Nephron (organoid): ENCODE measurements at regions not wholly inside any gene's neighbourhood (a gene's known extent, or its start where the extent isn't known, plus 50 kb on each side); places are given as distances from the start of the nearest gene placed in this dataset.

Experiments
- H3K27ac Mint-ChIP-seq, 3 experiments: 2 replicates each; pipeline ENCODE4 v1.8.0; 2020; ENCODE audit warnings: mixed read lengths in 3 of 3, mild to moderate bottlenecking in 2 of 3, moderate library complexity in 1 of 3
- H3K27me3 Mint-ChIP-seq: 2 replicates; pipeline ENCODE4 v1.8.0; 2021; ENCODE audit warnings: low read depth, mild to moderate bottlenecking, moderate library complexity, mixed read lengths
- H3K36me3 Mint-ChIP-seq: 2 replicates; pipeline ENCODE4 v1.8.0; 2020; ENCODE audit warnings: low read depth, mixed read lengths
- H3K4me1 Mint-ChIP-seq: 2 replicates; pipeline ENCODE4 v1.8.0; 2020; ENCODE audit warnings: mixed read lengths
- H3K4me3 Mint-ChIP-seq, 3 experiments: 2 replicates each; pipeline ENCODE4 v1.8.0; 2020; ENCODE audit warnings: mild to moderate bottlenecking in 3 of 3, mixed read lengths in 3 of 3, moderate library complexity in 2 of 3
- H3K9me3 Mint-ChIP-seq: 2 replicates; pipeline ENCODE4 v1.8.0; 2020; ENCODE audit warnings: mixed read lengths
- TF ChIP-seq, protein P1 (sequence below), 3 experiments: fragments of 200-600 bp; sonication (generic); IDR thresholded peaks; one replicate each; pipeline ENCODE4 v1.5.0; 2021; ENCODE audit warnings: antibody characterized with exemption in 3 of 3; ENCODE audit not compliant: unreplicated experiment in 3 of 3

GRCh38 chr1:213828867-213829266, 158.9 kb upstream of the PROX1 start:
- peaks cover 7% of the 10 kb centered on the region for H3K9me3 Mint-ChIP-seq
- H3K27ac Mint-ChIP-seq: no peak overlapping the region
- no peaks in the 10 kb centered on the region for H3K4me1 Mint-ChIP-seq
- H3K36me3 Mint-ChIP-seq: no peaks in the 10 kb centered on the region
- no peak overlapping the region for H3K4me3 Mint-ChIP-seq
- no peaks in the 10 kb centered on the region for H3K27me3 Mint-ChIP-seq
- TF ChIP-seq, protein P1, sequence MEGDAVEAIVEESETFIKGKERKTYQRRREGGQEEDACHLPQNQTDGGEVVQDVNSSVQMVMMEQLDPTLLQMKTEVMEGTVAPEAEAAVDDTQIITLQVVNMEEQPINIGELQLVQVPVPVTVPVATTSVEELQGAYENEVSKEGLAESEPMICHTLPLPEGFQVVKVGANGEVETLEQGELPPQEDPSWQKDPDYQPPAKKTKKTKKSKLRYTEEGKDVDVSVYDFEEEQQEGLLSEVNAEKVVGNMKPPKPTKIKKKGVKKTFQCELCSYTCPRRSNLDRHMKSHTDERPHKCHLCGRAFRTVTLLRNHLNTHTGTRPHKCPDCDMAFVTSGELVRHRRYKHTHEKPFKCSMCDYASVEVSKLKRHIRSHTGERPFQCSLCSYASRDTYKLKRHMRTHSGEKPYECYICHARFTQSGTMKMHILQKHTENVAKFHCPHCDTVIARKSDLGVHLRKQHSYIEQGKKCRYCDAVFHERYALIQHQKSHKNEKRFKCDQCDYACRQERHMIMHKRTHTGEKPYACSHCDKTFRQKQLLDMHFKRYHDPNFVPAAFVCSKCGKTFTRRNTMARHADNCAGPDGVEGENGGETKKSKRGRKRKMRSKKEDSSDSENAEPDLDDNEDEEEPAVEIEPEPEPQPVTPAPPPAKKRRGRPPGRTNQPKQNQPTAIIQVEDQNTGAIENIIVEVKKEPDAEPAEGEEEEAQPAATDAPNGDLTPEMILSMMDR (IDR thresholded peaks at IDR 0.05; ENCODE audit: unreplicated experiment in 3 of 3): no peak

- H3K36me3 Mint-ChIP-seq: no peaks in the 10 kb centered on the region
- TF ChIP-seq, protein P1 (IDR thresholded peaks at IDR 0.05; ENCODE audit: unreplicated experiment in 3 of 3): no peak
- H3K9me3 Mint-ChIP-seq: peaks cover 7% of the 10 kb centered on the region
- H3K4me3 Mint-ChIP-seq: no peak overlapping the region
- no peaks in the 10 kb centered on the region for H3K27me3 Mint-ChIP-seq
- no peaks in the 10 kb centered on the region for H3K4me1 Mint-ChIP-seq
- no peak overlapping the region for H3K27ac Mint-ChIP-seq
Observed at GRCh38 chr1:213829780-213830179, 158.0 kb upstream of the PROX1 start.

- Mint-ChIP-seq H3K27me3 (no peaks in the 10 kb centered on the region), H3K4me3 (no peak overlapping the region), H3K9me3 (peaks cover 7% of the 10 kb centered on the region), H3K4me1 (no peaks in the 10 kb centered on the region), H3K36me3 (no peaks in the 10 kb centered on the region), H3K27ac (no peak overlapping the region)
- TF ChIP-seq, protein P1 (IDR thresholded peaks at IDR 0.05; ENCODE audit: unreplicated experiment in 3 of 3): no peak
Observed at GRCh38 chr1:213830371-213830770, 157.4 kb upstream of the PROX1 start.

- no peaks in the 10 kb centered on the region for H3K9me3 Mint-ChIP-seq
- TF ChIP-seq, protein P1 (IDR thresholded peaks at IDR 0.05; ENCODE audit: unreplicated experiment in 3 of 3): no peak
- H3K27me3 Mint-ChIP-seq: no peaks in the 10 kb centered on the region
- H3K4me3 Mint-ChIP-seq: no peak overlapping the region
- no peaks in the 10 kb centered on the region for H3K36me3 Mint-ChIP-seq
- H3K27ac Mint-ChIP-seq: no peak overlapping the region
- H3K4me1 Mint-ChIP-seq: no peaks in the 10 kb centered on the region
Observed at GRCh38 chr1:213840575-213840974, 147.2 kb upstream of the PROX1 start.

DNA sequence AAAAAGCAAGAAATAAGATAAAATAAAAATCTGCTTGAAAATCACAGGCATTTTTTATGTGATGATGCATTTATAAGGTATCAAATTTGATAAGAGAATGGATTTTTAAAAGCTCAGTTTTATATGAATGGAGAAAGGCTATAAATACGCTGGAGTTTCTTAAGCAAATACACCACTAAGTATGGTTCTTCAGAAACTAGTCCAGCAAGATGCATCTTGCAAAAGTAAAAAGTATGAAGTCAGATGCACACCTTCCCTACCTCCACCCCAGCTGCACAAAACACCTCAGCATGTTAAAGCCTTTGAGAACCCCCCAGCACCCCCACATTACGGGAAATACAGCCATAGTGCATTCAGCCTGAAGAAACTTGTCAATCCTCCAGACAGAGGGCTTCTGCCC, 143.1 kb upstream of the PROX1 start:
- no peaks in the 10 kb centered on the region for H3K4me1 Mint-ChIP-seq
- no peak overlapping the region for H3K4me3 Mint-ChIP-seq
- no peaks in the 10 kb centered on the region for H3K27me3 Mint-ChIP-seq
- H3K9me3 Mint-ChIP-seq: no peaks in the 10 kb centered on the region
- no peak overlapping the region for H3K27ac Mint-ChIP-seq
- TF ChIP-seq, protein P1 (IDR thresholded peaks at IDR 0.05; ENCODE audit: unreplicated experiment in 3 of 3): no peak
- no peaks in the 10 kb centered on the region for H3K36me3 Mint-ChIP-seq

DNA sequence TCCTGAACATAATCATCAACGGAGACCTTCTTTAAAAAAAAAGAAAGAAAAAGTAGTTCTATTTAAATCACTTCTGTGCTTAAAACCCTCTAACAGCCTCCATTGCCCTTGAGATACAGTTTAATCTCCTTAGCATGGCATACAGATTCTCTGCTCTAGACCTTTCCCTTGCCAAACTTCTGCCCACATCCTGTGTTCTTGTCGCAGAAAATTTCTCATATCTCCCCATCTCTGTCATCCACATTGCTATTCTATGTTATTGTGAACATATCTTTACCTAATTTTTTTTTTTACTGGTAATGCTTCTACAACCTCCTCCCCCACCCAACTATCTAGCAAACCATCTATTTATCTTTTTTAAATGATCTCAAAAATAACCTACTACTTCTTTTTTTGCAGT, 135.7 kb upstream of the PROX1 start:
- no peak overlapping the region for H3K27ac Mint-ChIP-seq
- no peak overlapping the region for H3K4me3 Mint-ChIP-seq
- no peaks in the 10 kb centered on the region for H3K36me3 Mint-ChIP-seq
- H3K4me1 Mint-ChIP-seq: no peaks in the 10 kb centered on the region
- H3K9me3 Mint-ChIP-seq: no peaks in the 10 kb centered on the region
- H3K27me3 Mint-ChIP-seq: peaks cover 4% of the 10 kb centered on the region
- TF ChIP-seq, protein P1 (IDR thresholded peaks at IDR 0.05; ENCODE audit: unreplicated experiment in 3 of 3): no peak
